Tibial nerve (tissue), 4 donors: ENCODE measurements at regions not wholly inside any gene's neighbourhood (a gene's known extent, or its start where the extent isn't known, plus 50 kb on each side); places are given as distances from the start of the nearest gene placed in this dataset.

ENCODE experiments used
- DNase-seq, 2 donors: peaks; one replicate each; pipeline ENCODE4 v3.0.0-alpha.2; 2019; ENCODE audit warnings: low spot score in 2 of 2
- H3K27ac ChIP-seq, 4 donors: fragments of 200-600 bp; sonication (generic) in 3 of 4; one replicate each; pipeline ENCODE4 v1.5.1; 2017 to 2019; ENCODE audit warnings: mild to moderate bottlenecking in 1 of 4
- H3K27me3 ChIP-seq, 2 donors: fragments of 200-600 bp; sonication (generic) in 1 of 2; one replicate each; pipeline versions ENCODE4 v1.5.1 to v1.6.0; 2017 to 2019
- H3K36me3 ChIP-seq, 3 donors: fragments of 200-600 bp; sonication (generic); one replicate each; pipeline ENCODE4 v1.5.1; 2018 to 2019
- H3K4me1 ChIP-seq, 4 donors: fragments of 200-600 bp; sonication (generic) in 3 of 4; one replicate each; pipeline ENCODE4 v1.5.1; 2017 to 2019
- H3K4me3 ChIP-seq, 4 donors: fragments of 200-600 bp; sonication (generic) in 3 of 4; one replicate each; pipeline ENCODE4 v1.5.1; 2017 to 2019; ENCODE audit warnings: mild to moderate bottlenecking in 1 of 4, moderate library complexity in 1 of 4
- H3K9me3 ChIP-seq, 4 donors: fragments of 200-600 bp; sonication (generic) in 3 of 4; one replicate each; pipeline ENCODE4 v1.5.1; 2017 to 2019
- CTCF ChIP-seq, 5 experiments: fragments of 200-600 bp in 3 of 5; fragments of 450-650 bp in 2 of 5; sonication (generic) in 3 of 5; IDR thresholded peaks; one replicate each; pipeline ENCODE4 v1.5.1; 2016 to 2019; ENCODE audit warnings: antibody characterized with exemption in 5 of 5, mild to moderate bottlenecking in 3 of 5, moderate library complexity in 2 of 5
- EP300 ChIP-seq, 2 donors: sonication (generic); formaldehyde crosslinking; IDR thresholded peaks; one replicate each; pipeline ENCODE4 v1.6.1; 2017; ENCODE audit warnings: antibody characterized with exemption in 2 of 2, mild to moderate bottlenecking in 1 of 2
- POLR2A ChIP-seq, 2 donors: fragments of 450-650 bp; IDR thresholded peaks; one replicate each; pipeline ENCODE4 v1.6.1; 2017; ENCODE audit warnings: antibody characterized with exemption in 2 of 2, mild to moderate bottlenecking in 2 of 2, moderate library complexity in 2 of 2
- WGBS, 2 donors: methylation state at CpG; one replicate each; pipeline ENCODE4 v1.1.5; 2018; 5-methylcytosine and 5-hydroxymethylcytosine counted together

GRCh38 chr1:213737398-213738035 is 250.3 kb upstream of the PROX1 start:
- Histone ChIP-seq H3K4me3 (no peak overlapping the region), H3K36me3 (no peaks in the 10 kb centered on the region), H3K27me3 (no peaks in the 10 kb centered on the region), H3K27ac (no peak overlapping the region), H3K9me3 (no peaks in the 10 kb centered on the region), H3K4me1 (no peaks in the 10 kb centered on the region)
- 68 to 74% methylated on average over 2 of the region's 2 CpGs for WGBS, 2 donors
- TF ChIP-seq POLR2A (IDR thresholded peaks at IDR 0.05) (no peak), CTCF (IDR thresholded peaks at IDR 0.05) (no peak), EP300 (IDR thresholded peaks at IDR 0.05) (no peak)
- no peak for DNase-seq

- Histone ChIP-seq H3K4me1 (no peaks in the 10 kb centered on the region), H3K27ac (no peak overlapping the region), H3K36me3 (no peaks in the 10 kb centered on the region), H3K27me3 (no peaks in the 10 kb centered on the region), H3K4me3 (no peak overlapping the region), H3K9me3 (peaks cover 0 to 5% (median 0%) of the 10 kb centered on the region in 4 donors)
- no peak for TF ChIP-seq CTCF (IDR thresholded peaks at IDR 0.05)
- TF ChIP-seq POLR2A (IDR thresholded peaks at IDR 0.05): no peak
- no peak for TF ChIP-seq EP300 (IDR thresholded peaks at IDR 0.05)
- 86 to 90% methylated on average over 2 of the region's 2 CpGs for WGBS, 2 donors
- DNase-seq: no peak
Observed at GRCh38 chr1:213738658-213739057, 249.1 kb upstream of the PROX1 start.

- H3K27me3 ChIP-seq: no peaks in the 10 kb centered on the region
- peaks cover 0 to 5% (median 0%) of the 10 kb centered on the region in 4 donors for H3K9me3 ChIP-seq
- no peak overlapping the region for H3K27ac ChIP-seq
- WGBS, 2 donors: 68% methylated on average over 4 of the region's 4 CpGs
- no peak for DNase-seq
- no peaks in the 10 kb centered on the region for H3K4me1 ChIP-seq
- no peak overlapping the region for H3K4me3 ChIP-seq
- TF ChIP-seq EP300 (IDR thresholded peaks at IDR 0.05) (no peak), POLR2A (IDR thresholded peaks at IDR 0.05) (no peak), CTCF (IDR thresholded peaks at IDR 0.05) (no peak)
- no peaks in the 10 kb centered on the region for H3K36me3 ChIP-seq
Observed at GRCh38 chr1:213742992-213743391, 244.8 kb upstream of the PROX1 start.

- WGBS, 2 donors: 52 to 66% methylated on average over 3 of the region's 3 CpGs
- H3K27me3 ChIP-seq: no peaks in the 10 kb centered on the region
- no peaks in the 10 kb centered on the region for H3K4me1 ChIP-seq
- no peak overlapping the region for H3K4me3 ChIP-seq
- no peak for DNase-seq
- peaks cover 0 to 5% (median 0%) of the 10 kb centered on the region in 4 donors for H3K9me3 ChIP-seq
- H3K36me3 ChIP-seq: no peaks in the 10 kb centered on the region
- no peak for TF ChIP-seq CTCF (IDR thresholded peaks at IDR 0.05)
- TF ChIP-seq EP300 (IDR thresholded peaks at IDR 0.05): no peak
- TF ChIP-seq POLR2A (IDR thresholded peaks at IDR 0.05): no peak
- no peak overlapping the region for H3K27ac ChIP-seq
Observed at GRCh38 chr1:213744780-213745179, 243.0 kb upstream of the PROX1 start.

GRCh38 chr1:213745451-213745850 is 242.3 kb upstream of the PROX1 start:
- WGBS, 2 donors: 77 to 85% methylated on average over 8 of the region's 8 CpGs
- no peaks in the 10 kb centered on the region for H3K4me1 ChIP-seq
- no peak overlapping the region for H3K4me3 ChIP-seq
- DNase-seq: no peak
- peaks cover 0 to 5% (median 0%) of the 10 kb centered on the region in 4 donors for H3K9me3 ChIP-seq
- TF ChIP-seq EP300 (IDR thresholded peaks at IDR 0.05) (no peak), POLR2A (IDR thresholded peaks at IDR 0.05) (no peak), CTCF (IDR thresholded peaks at IDR 0.05) (no peak)
- H3K36me3 ChIP-seq: no peaks in the 10 kb centered on the region
- no peaks in the 10 kb centered on the region for H3K27me3 ChIP-seq
- no peak overlapping the region for H3K27ac ChIP-seq
